ENCODE measurements at regions not wholly inside any gene's neighbourhood (a gene's known extent, or its start where the extent isn't known, plus 50 kb on each side); places are given as distances from the start of the nearest gene placed in this dataset.
"Not testable (repeated sequence)": the region's sequence is repeated elsewhere in the genome, so short reads cannot be mapped to it uniquely, and the experiment has no call there.

DNA sequence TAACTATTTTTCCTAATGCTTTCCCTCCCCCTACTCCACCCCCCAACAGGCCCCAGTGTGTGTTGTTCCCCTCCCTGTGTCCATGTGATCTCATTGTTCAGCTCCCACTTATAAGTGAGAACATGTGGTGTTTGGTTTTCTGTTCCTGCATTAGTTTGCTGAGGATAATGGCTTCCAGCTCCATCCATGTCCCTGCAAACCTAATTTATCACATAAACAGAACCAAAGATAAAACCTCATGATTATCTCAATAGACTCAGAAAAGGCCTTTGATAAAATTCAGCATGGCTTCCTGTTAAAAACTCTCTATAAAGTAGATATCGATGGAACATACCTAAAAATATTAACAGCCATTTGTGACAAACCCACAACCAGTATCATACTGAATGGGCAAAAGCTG, 884.1 kb upstream of the AUTS2 start:
- not testable (repeated sequence) for H3K4me2 ChIP-seq (ENCODE audit: low read length); H3K79me2 ChIP-seq (ENCODE audit: control insufficient read depth, insufficient read depth, low read length); H3K4me1 ChIP-seq (ENCODE audit: control insufficient read depth, low read depth, low read length); H2BK15ac ChIP-seq (replicated peaks; ENCODE audit: low read depth); H2BK5ac ChIP-seq (ENCODE audit: low read length); H2BK120ac ChIP-seq (ENCODE audit: low read depth, low read length); H3K9ac ChIP-seq (ENCODE audit: low read length); H3K56ac ChIP-seq (ENCODE audit: low read length); H3K4ac ChIP-seq (ENCODE audit: low read depth, low read length); H3K27ac ChIP-seq (ENCODE audit: low read depth, low read length); H3K79me1 ChIP-seq (ENCODE audit: low read length); H3K23ac ChIP-seq (ENCODE audit: low read length); H3K27me3 ChIP-seq (ENCODE audit: insufficient read depth, low read length, poor library complexity); H4K5ac ChIP-seq (ENCODE audit: low read length); H3K36me3 ChIP-seq (ENCODE audit: control insufficient read depth, insufficient read depth, low read length); H4K8ac ChIP-seq (ENCODE audit: low read depth, low read length); H3K18ac ChIP-seq (ENCODE audit: low read length); H2AK5ac ChIP-seq (ENCODE audit: low read length); H3K4me3 ChIP-seq (ENCODE audit: low read length)
- WGBS (ENCODE audit: extremely low coverage, insufficient coverage, low lambda C conversion rate), result no CpG with 5 or more reads among the region's 1 CpG
- DNase-seq, result peak; percentile 35

GRCh38 chr7:68715907-68716306, 882.4 kb upstream of the AUTS2 start:
- no peaks in the 10 kb centered on the region for H3K79me1 ChIP-seq (ENCODE audit: low read length)
- H2AK5ac ChIP-seq (ENCODE audit: low read length), result no peak overlapping the region
- H3K9ac ChIP-seq (ENCODE audit: low read length), result no peak overlapping the region
- H2BK5ac ChIP-seq (ENCODE audit: low read length), result no peak overlapping the region
- H3K4me2 ChIP-seq (ENCODE audit: low read length), result no peak overlapping the region
- no peak overlapping the region for H4K5ac ChIP-seq (ENCODE audit: low read length)
- no peak overlapping the region for H3K23ac ChIP-seq (ENCODE audit: low read length)
- no peak overlapping the region for H3K27ac ChIP-seq (ENCODE audit: low read depth, low read length)
- no peak overlapping the region for H4K8ac ChIP-seq (ENCODE audit: low read depth, low read length)
- DNase-seq, result peak; percentile 63
- H3K4me1 ChIP-seq (ENCODE audit: control insufficient read depth, low read depth, low read length), result peaks cover 3% of the 10 kb centered on the region
- H3K56ac ChIP-seq (ENCODE audit: low read length), result no peak overlapping the region
- no peak overlapping the region for H3K4me3 ChIP-seq (ENCODE audit: low read length)
- H3K18ac ChIP-seq (ENCODE audit: low read length), result no peak overlapping the region
- H3K27me3 ChIP-seq (ENCODE audit: insufficient read depth, low read length, poor library complexity), result no peaks in the 10 kb centered on the region
- no peaks in the 10 kb centered on the region for H3K36me3 ChIP-seq (ENCODE audit: control insufficient read depth, insufficient read depth, low read length)
- H3K79me2 ChIP-seq (ENCODE audit: control insufficient read depth, insufficient read depth, low read length), result no peaks in the 10 kb centered on the region
- no CpG with 5 or more reads among the region's 4 CpGs for WGBS (ENCODE audit: extremely low coverage, insufficient coverage, low lambda C conversion rate)
- no peak overlapping the region for H2BK15ac ChIP-seq (replicated peaks; ENCODE audit: low read depth)
- H3K4ac ChIP-seq (ENCODE audit: low read depth, low read length), result no peak overlapping the region
- no peak overlapping the region for H2BK120ac ChIP-seq (ENCODE audit: low read depth, low read length)

- Histone ChIP-seq H2BK5ac (ENCODE audit: low read length) (no peak overlapping the region), H3K4me2 (ENCODE audit: low read length) (no peak overlapping the region), H2AK5ac (ENCODE audit: low read length) (no peak overlapping the region), H3K18ac (ENCODE audit: low read length) (no peak overlapping the region), H2BK15ac (replicated peaks; ENCODE audit: low read depth) (no peak overlapping the region), H4K8ac (ENCODE audit: low read depth, low read length) (no peak overlapping the region), H3K79me2 (ENCODE audit: control insufficient read depth, insufficient read depth, low read length) (no peaks in the 10 kb centered on the region), H2BK120ac (ENCODE audit: low read depth, low read length) (no peak overlapping the region), H3K27ac (ENCODE audit: low read depth, low read length) (no peak overlapping the region), H3K4ac (ENCODE audit: low read depth, low read length) (no peak overlapping the region), H3K9ac (ENCODE audit: low read length) (no peak overlapping the region), H4K5ac (ENCODE audit: low read length) (no peak overlapping the region), H3K36me3 (ENCODE audit: control insufficient read depth, insufficient read depth, low read length) (no peaks in the 10 kb centered on the region), H3K79me1 (ENCODE audit: low read length) (no peaks in the 10 kb centered on the region), H3K27me3 (ENCODE audit: insufficient read depth, low read length, poor library complexity) (no peaks in the 10 kb centered on the region), H3K4me3 (ENCODE audit: low read length) (no peak overlapping the region), H3K56ac (ENCODE audit: low read length) (no peak overlapping the region), H3K4me1 (ENCODE audit: control insufficient read depth, low read depth, low read length) (peaks cover 3% of the 10 kb centered on the region), H3K23ac (ENCODE audit: low read length) (no peak overlapping the region)
- no CpG with 5 or more reads among the region's 1 CpG for WGBS (ENCODE audit: extremely low coverage, insufficient coverage, low lambda C conversion rate)
- DNase-seq, result no peak
Measured at GRCh38 chr7:68717176-68717575, 881.1 kb upstream of the AUTS2 start.

- no peaks in the 10 kb centered on the region for H3K36me3 ChIP-seq (ENCODE audit: control insufficient read depth, insufficient read depth, low read length)
- H3K56ac ChIP-seq (ENCODE audit: low read length), result no peak overlapping the region
- no peak overlapping the region for H3K4me2 ChIP-seq (ENCODE audit: low read length)
- no peak overlapping the region for H2BK120ac ChIP-seq (ENCODE audit: low read depth, low read length)
- no peak overlapping the region for H4K8ac ChIP-seq (ENCODE audit: low read depth, low read length)
- no peak overlapping the region for H3K4me3 ChIP-seq (ENCODE audit: low read length)
- H4K5ac ChIP-seq (ENCODE audit: low read length), result no peak overlapping the region
- no CpG with 5 or more reads among the region's 1 CpG for WGBS (ENCODE audit: extremely low coverage, insufficient coverage, low lambda C conversion rate)
- no peak overlapping the region for H2BK5ac ChIP-seq (ENCODE audit: low read length)
- H3K4me1 ChIP-seq (ENCODE audit: control insufficient read depth, low read depth, low read length), result peaks cover 3% of the 10 kb centered on the region
- no peak overlapping the region for H2BK15ac ChIP-seq (replicated peaks; ENCODE audit: low read depth)
- peak; percentile 84 for DNase-seq
- peak overlapping the region; percentile 2 for H3K27ac ChIP-seq (ENCODE audit: low read depth, low read length)
- no peak overlapping the region for H3K9ac ChIP-seq (ENCODE audit: low read length)
- no peaks in the 10 kb centered on the region for H3K79me2 ChIP-seq (ENCODE audit: control insufficient read depth, insufficient read depth, low read length)
- no peak overlapping the region for H2AK5ac ChIP-seq (ENCODE audit: low read length)
- no peaks in the 10 kb centered on the region for H3K27me3 ChIP-seq (ENCODE audit: insufficient read depth, low read length, poor library complexity)
- no peak overlapping the region for H3K18ac ChIP-seq (ENCODE audit: low read length)
- H3K4ac ChIP-seq (ENCODE audit: low read depth, low read length), result no peak overlapping the region
- no peak overlapping the region for H3K23ac ChIP-seq (ENCODE audit: low read length)
- H3K79me1 ChIP-seq (ENCODE audit: low read length), result no peaks in the 10 kb centered on the region
Measured at GRCh38 chr7:68718097-68718551, 880.2 kb upstream of the AUTS2 start.

DNA sequence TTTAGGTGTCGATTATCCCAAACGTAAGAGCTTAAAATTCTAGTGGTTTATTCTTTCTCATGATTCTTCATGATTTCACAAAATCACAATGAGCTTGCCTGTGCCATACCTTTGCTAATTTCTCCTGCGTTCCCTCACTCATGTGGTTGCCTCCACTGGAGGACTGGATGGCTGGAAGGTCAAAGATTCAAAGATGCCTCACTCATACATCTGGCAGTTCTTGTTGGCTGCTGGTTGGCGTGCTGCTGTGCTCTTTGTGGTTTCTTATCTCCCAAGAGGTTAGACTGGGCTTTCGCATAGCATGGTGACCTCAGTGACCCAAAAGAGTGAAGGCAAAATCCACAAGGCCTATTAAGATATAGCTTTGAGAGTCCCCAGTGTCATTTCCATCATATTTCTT, 877.6 kb upstream of the AUTS2 start:
- no CpG with 5 or more reads among the region's 5 CpGs for WGBS (ENCODE audit: extremely low coverage, insufficient coverage, low lambda C conversion rate)
- Histone ChIP-seq H2BK15ac (replicated peaks; ENCODE audit: low read depth) (no peak overlapping the region), H3K79me2 (ENCODE audit: control insufficient read depth, insufficient read depth, low read length) (no peaks in the 10 kb centered on the region), H3K56ac (ENCODE audit: low read length) (no peak overlapping the region), H2BK5ac (ENCODE audit: low read length) (no peak overlapping the region), H3K36me3 (ENCODE audit: control insufficient read depth, insufficient read depth, low read length) (no peaks in the 10 kb centered on the region), H3K4me2 (ENCODE audit: low read length) (no peak overlapping the region), H3K4me1 (ENCODE audit: control insufficient read depth, low read depth, low read length) (peaks cover 3% of the 10 kb centered on the region), H2AK5ac (ENCODE audit: low read length) (no peak overlapping the region), H3K23ac (ENCODE audit: low read length) (no peak overlapping the region), H2BK120ac (ENCODE audit: low read depth, low read length) (no peak overlapping the region), H3K9ac (ENCODE audit: low read length) (no peak overlapping the region), H3K79me1 (ENCODE audit: low read length) (no peaks in the 10 kb centered on the region), H4K8ac (ENCODE audit: low read depth, low read length) (no peak overlapping the region), H3K27ac (ENCODE audit: low read depth, low read length) (no peak overlapping the region), H3K27me3 (ENCODE audit: insufficient read depth, low read length, poor library complexity) (no peaks in the 10 kb centered on the region), H4K5ac (ENCODE audit: low read length) (no peak overlapping the region), H3K4ac (ENCODE audit: low read depth, low read length) (no peak overlapping the region), H3K4me3 (ENCODE audit: low read length) (no peak overlapping the region), H3K18ac (ENCODE audit: low read length) (no peak overlapping the region)
- no peak for DNase-seq

GRCh38 chr7:68722044-68722443, 876.2 kb upstream of the AUTS2 start:
- Histone ChIP-seq H3K56ac (ENCODE audit: low read length) (no peak overlapping the region), H3K79me1 (ENCODE audit: low read length) (no peaks in the 10 kb centered on the region), H3K9ac (ENCODE audit: low read length) (no peak overlapping the region), H2BK5ac (ENCODE audit: low read length) (no peak overlapping the region), H2BK120ac (ENCODE audit: low read depth, low read length) (no peak overlapping the region), H3K4me3 (ENCODE audit: low read length) (no peak overlapping the region), H4K8ac (ENCODE audit: low read depth, low read length) (no peak overlapping the region), H3K79me2 (ENCODE audit: control insufficient read depth, insufficient read depth, low read length) (no peaks in the 10 kb centered on the region), H3K27me3 (ENCODE audit: insufficient read depth, low read length, poor library complexity) (no peaks in the 10 kb centered on the region), H3K4ac (ENCODE audit: low read depth, low read length) (no peak overlapping the region), H3K4me2 (ENCODE audit: low read length) (no peak overlapping the region), H3K4me1 (ENCODE audit: control insufficient read depth, low read depth, low read length) (no peaks in the 10 kb centered on the region), H3K27ac (ENCODE audit: low read depth, low read length) (no peak overlapping the region), H2BK15ac (replicated peaks; ENCODE audit: low read depth) (no peak overlapping the region), H2AK5ac (ENCODE audit: low read length) (no peak overlapping the region), H3K18ac (ENCODE audit: low read length) (no peak overlapping the region), H4K5ac (ENCODE audit: low read length) (no peak overlapping the region), H3K36me3 (ENCODE audit: control insufficient read depth, insufficient read depth, low read length) (no peaks in the 10 kb centered on the region), H3K23ac (ENCODE audit: low read length) (no peak overlapping the region)
- WGBS (ENCODE audit: extremely low coverage, insufficient coverage, low lambda C conversion rate), result no CpG with 5 or more reads among the region's 1 CpG
- DNase-seq, result no peak
